ENCODE measurements at regions not wholly inside any gene's neighbourhood (a gene's known extent, or its start where the extent isn't known, plus 50 kb on each side); places are given as distances from the start of the nearest gene placed in this dataset.

DNA sequence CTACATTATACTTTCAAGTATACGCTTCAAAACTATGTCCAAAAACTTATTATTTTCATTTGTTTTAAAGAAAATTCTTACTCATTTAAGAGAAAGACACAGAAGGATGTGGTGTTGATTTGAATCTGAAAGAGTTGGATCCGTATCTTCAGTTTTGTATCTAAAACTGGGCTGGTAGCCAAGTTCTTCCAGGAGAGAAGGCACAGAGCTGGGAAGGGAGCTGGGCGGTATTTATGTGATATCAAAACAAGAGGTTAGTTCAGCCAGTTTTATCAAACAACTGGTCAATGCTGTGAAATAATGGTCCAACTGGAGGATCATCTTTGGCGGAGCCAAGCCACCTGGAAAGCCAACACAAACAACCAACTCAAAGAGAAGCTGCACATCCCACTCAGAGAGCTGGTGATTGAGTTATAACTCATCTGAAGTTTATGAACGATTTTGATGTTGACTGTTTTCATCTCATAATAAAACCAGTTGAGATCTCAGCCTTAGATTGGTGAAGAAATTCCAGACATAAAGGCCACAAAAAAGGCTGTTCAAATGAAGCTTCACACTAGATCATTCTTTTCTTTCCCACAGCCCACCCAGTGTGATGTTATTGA is 489.6 kb upstream of the RASGRP1 start:
- FAIRE-seq (no peak), DNase-seq (ENCODE audit: insufficient read length, low spot score) (no peak)
- TF ChIP-seq, protein P1, sequence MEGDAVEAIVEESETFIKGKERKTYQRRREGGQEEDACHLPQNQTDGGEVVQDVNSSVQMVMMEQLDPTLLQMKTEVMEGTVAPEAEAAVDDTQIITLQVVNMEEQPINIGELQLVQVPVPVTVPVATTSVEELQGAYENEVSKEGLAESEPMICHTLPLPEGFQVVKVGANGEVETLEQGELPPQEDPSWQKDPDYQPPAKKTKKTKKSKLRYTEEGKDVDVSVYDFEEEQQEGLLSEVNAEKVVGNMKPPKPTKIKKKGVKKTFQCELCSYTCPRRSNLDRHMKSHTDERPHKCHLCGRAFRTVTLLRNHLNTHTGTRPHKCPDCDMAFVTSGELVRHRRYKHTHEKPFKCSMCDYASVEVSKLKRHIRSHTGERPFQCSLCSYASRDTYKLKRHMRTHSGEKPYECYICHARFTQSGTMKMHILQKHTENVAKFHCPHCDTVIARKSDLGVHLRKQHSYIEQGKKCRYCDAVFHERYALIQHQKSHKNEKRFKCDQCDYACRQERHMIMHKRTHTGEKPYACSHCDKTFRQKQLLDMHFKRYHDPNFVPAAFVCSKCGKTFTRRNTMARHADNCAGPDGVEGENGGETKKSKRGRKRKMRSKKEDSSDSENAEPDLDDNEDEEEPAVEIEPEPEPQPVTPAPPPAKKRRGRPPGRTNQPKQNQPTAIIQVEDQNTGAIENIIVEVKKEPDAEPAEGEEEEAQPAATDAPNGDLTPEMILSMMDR (IDR thresholded peaks at IDR 0.05; ENCODE audit: insufficient read depth, missing control alignments), result no peak

DNA sequence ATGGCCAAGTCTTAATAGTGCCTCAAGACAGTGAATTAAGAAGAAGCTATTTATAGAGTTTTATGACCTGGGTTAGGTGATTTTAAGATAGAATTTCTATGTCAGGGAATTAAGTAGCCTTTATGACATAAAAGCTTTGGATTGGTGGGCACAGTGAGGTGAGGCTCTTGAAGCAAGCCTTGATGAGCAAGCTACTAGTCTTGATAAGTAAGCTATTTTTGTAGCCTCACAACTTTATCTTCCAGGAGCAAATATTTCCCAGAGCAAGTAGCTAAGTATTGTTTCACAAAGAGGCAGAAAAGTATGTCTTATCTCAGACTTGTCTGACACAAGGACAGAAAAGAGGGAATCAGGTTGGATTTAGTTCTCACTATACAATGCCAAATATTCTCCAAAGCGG is 491.7 kb upstream of the RASGRP1 start:
- TF ChIP-seq, protein P1 (IDR thresholded peaks at IDR 0.05; ENCODE audit: insufficient read depth, missing control alignments), result no peak
- no peak for FAIRE-seq
- no peak for DNase-seq (ENCODE audit: insufficient read length, low spot score)

DNA sequence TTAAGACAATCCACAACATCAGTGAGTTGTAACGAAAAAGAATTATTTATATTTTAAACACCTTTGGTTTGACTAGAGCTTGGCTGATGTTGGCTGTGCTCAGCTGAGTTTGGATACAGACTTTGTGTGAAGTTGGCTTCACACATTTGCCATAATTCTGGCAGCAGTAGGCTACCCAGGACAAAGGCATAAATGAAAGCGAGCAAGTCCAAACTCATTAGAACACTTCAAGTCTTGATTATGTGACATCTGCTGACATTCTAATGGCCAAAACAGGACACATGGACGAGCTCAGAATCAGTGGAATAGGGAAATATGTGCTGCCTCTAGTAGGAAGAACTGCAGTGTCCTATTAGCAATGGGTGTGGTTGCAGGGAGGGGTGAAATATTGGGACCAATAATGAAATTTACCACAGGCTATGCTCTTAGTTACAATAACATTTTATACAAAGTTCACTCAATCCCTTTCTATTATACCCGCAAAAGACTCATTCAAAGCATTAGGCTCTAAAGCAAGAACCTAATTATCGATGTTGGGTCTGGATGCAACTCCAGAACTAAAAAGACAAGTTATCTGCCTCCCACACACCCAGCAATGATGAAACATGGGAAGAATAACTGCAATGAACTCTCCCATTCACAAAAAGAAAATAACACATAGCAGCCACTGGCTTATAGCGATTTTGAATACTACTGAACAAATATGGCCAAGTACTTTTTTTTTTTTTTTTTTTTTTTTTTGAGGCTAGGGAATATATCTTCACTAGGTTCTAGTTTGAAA is 493.9 kb upstream of the RASGRP1 start:
- DNase-seq (ENCODE audit: insufficient read length, low spot score) (no peak), FAIRE-seq (no peak)
- TF ChIP-seq, protein P1 (IDR thresholded peaks at IDR 0.05; ENCODE audit: insufficient read depth, missing control alignments), result no peak

DNA sequence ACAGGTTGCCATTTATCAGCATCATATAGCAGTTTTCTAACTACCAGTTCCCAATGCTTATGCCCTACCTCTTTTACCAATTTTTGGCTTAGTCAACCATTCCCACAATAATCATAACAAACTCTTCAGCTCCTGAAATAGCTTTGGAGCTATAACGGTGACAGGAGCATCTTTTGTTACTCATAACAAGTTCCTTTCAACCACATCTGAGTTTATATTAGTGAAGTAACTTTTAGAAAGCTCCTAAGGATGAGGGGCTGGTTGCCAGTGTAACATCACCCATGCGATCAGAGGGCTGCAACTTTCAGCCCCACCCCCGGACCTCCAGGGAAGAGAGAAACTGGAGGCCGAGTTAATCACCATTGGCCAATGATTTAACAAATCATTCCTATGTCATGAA is 495.3 kb upstream of the RASGRP1 start:
- DNase-seq (ENCODE audit: insufficient read length, low spot score) (no peak), FAIRE-seq (no peak)
- TF ChIP-seq, protein P1 (IDR thresholded peaks at IDR 0.05; ENCODE audit: insufficient read depth, missing control alignments), result no peak

DNA sequence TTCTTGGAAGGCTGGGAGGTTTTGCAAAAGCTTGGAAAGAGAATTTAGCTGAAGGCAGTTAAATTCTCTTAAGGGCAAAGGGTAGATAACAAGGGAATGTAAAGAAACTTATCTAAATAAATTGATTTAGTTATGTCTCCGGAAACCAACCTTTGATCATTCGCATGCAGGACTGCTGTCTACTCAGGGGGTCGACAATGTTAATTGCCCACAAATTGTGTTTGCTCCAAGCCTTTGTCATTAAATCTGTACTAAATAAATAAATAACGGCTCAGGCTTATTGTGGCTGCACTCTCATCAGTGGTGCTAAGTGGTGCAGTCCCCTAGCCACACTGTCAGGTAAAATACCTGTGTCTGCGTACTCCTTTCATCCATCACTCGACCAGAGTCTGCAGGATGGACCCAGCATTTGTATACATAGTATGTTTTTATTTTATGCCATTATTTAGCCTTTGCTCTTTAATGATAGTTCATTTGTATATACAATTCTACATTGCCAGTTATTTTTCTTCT is 497.4 kb upstream of the RASGRP1 start:
- DNase-seq (ENCODE audit: insufficient read length, low spot score) (no peak), FAIRE-seq (no peak)
- TF ChIP-seq, protein P1 (IDR thresholded peaks at IDR 0.05; ENCODE audit: insufficient read depth, missing control alignments), result no peak

DNA sequence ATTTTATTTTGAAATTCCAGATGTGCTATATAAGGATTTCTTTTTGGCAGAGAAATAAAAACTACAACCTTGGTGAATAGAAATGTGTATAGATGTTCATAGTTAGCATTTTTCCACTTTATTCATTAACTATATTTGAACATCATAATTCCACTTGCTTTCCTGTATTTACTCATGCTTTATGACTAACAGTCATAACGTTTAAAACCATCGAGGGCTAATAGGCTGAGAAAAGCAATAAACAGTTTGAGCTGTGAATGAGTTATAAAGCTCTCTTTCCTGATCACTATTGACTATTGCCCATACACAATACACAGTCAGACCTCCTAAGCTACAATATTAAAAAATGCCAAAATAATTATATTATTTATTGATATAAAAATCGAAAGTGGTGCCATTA is 502.1 kb upstream of the RASGRP1 start:
- TF ChIP-seq, protein P1 (IDR thresholded peaks at IDR 0.05; ENCODE audit: insufficient read depth, missing control alignments), result no peak
- no peak for DNase-seq (ENCODE audit: insufficient read length, low spot score)
- FAIRE-seq, result no peak

All from D721Med (cell line).